Kidney epithelial cell (primary cell): ENCODE measurements at regions not wholly inside any gene's neighbourhood (a gene's known extent, or its start where the extent isn't known, plus 50 kb on each side); places are given as distances from the start of the nearest gene placed in this dataset.
"Not testable (repeated sequence)": the region's sequence is repeated elsewhere in the genome, so short reads cannot be mapped to it uniquely, and the experiment has no call there.

Experiments
- DNase-seq: peaks from one replicate; pipeline ENCODE4 v3.0.0-alpha.2; 2010; ENCODE audit warnings: low read depth
- H3K27me3 ChIP-seq: 2 replicates; pipeline ENCODE4 v1.6.0; 2011; ENCODE audit warnings: low read length; ENCODE audit not compliant: control insufficient read depth, insufficient read depth
- H3K36me3 ChIP-seq: 2 replicates; pipeline ENCODE4 v1.5.1; 2011; ENCODE audit warnings: low read length; ENCODE audit not compliant: control insufficient read depth, insufficient read depth
- H3K4me3 ChIP-seq: 2 replicates; pipeline ENCODE4 v1.5.1; 2011; ENCODE audit warnings: low read depth, mild to moderate bottlenecking, control low read depth, low read length
- CTCF ChIP-seq: IDR thresholded peaks from 2 replicates; pipeline ENCODE4 v1.5.1; 2011; ENCODE audit warnings: mild to moderate bottlenecking, moderate library complexity, low read length, control low read depth, inconsistent platforms; ENCODE audit not compliant: insufficient read depth, poor library complexity, severe bottlenecking

- no peaks in the 10 kb centered on the region for H3K27me3 ChIP-seq
- H3K4me3 ChIP-seq, result no peak overlapping the region
- DNase-seq, result no peak
- no peak for TF ChIP-seq CTCF
- H3K36me3 ChIP-seq, result no peaks in the 10 kb centered on the region
Observed at GRCh38 chr20:53857723-53858236, 212.6 kb downstream of the BCAS1 start.

GRCh38 chr20:53856300-53857295, 213.8 kb downstream of the BCAS1 start:
- no peak for DNase-seq

GRCh38 chr20:53855733-53856132, 214.7 kb downstream of the BCAS1 start:
- no peak overlapping the region for H3K4me3 ChIP-seq
- H3K27me3 ChIP-seq, result no peaks in the 10 kb centered on the region
- DNase-seq, result no peak
- TF ChIP-seq CTCF, result no peak
- no peaks in the 10 kb centered on the region for H3K36me3 ChIP-seq

More at GRCh38 chr20:53856300-53857295, 213.8 kb downstream of the BCAS1 start:
- TF ChIP-seq CTCF, result no peak
- no peaks in the 10 kb centered on the region for H3K36me3 ChIP-seq
- no peaks in the 10 kb centered on the region for H3K27me3 ChIP-seq
- no peak overlapping the region for H3K4me3 ChIP-seq

GRCh38 chr20:53854609-53854926, 215.8 kb downstream of the BCAS1 start:
- not testable (repeated sequence) for DNase-seq, H3K36me3 ChIP-seq, H3K27me3 ChIP-seq, H3K4me3 ChIP-seq

GRCh38 chr20:53853111-53853713, 217.2 kb downstream of the BCAS1 start:
- no peak for TF ChIP-seq CTCF

GRCh38 chr20:53852691-53853090, 217.7 kb downstream of the BCAS1 start:
- DNase-seq, result no peak
- Histone ChIP-seq H3K4me3 (no peak overlapping the region), H3K36me3 (no peaks in the 10 kb centered on the region), H3K27me3 (no peaks in the 10 kb centered on the region)
- TF ChIP-seq CTCF, result no peak

More at GRCh38 chr20:53853111-53853713, 217.2 kb downstream of the BCAS1 start:
- no peak overlapping the region for H3K4me3 ChIP-seq
- no peak for DNase-seq
- H3K36me3 ChIP-seq, result no peaks in the 10 kb centered on the region
- H3K27me3 ChIP-seq, result no peaks in the 10 kb centered on the region
